Inflammatory macrophage treated with lipopolysaccharide for 1 hour (primary cell): ENCODE measurements at regions not wholly inside any gene's neighbourhood (a gene's known extent, or its start where the extent isn't known, plus 50 kb on each side); places are given as distances from the start of the nearest gene placed in this dataset.

Experiments used
- DNase-seq, 2 donors: peaks; one replicate each; pipeline ENCODE4 v3.0.0-alpha.2; 2020 to 2022

DNA sequence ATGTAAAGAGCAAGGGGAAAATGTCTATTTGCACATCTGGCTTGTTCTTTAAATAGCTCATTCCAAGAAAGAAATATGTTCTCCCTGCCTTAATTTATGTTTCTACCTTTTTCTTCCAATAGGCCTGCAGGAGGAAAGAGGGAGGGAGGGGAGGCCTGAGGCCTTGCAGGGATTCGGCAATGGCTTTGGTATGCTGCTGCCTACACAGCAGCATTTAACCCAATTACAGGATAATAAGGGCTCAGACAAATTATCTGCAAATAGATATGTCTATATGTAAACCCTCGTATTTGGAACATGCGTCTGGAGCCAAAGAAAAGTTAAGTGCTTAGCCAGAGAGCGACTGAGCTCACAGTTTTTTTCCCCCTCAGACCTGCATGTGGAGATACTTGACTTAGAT is 277.2 kb downstream of the CDC5L start:
- no peak for DNase-seq

- no peak for DNase-seq
These were observed 277.6 kb downstream of the CDC5L start for GRCh38 chr6:44665143-44665542.

GRCh38 chr6:44665683-44666082 is 278.2 kb downstream of the CDC5L start:
- DNase-seq, result no peak

DNA sequence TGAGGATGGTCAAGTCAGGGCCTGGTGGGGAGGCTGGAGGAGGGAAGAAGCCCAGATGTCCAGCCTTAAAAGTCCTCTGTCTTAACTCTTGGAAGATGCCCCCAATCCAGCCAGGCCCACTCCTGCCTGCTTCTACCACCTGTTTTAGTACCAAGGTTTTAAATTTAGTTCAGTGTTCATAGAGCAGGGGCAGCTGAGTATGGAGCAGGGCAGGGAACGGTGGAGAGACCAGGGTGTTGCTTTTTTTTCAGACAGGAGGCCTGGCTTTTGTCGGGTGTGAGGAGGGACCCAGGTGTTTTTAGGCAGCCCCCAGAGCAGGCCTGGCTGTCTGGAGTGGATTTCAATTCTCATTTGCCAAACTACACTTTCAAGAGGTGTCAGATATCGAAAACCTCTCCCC is 278.8 kb downstream of the CDC5L start:
- no peak for DNase-seq

DNA sequence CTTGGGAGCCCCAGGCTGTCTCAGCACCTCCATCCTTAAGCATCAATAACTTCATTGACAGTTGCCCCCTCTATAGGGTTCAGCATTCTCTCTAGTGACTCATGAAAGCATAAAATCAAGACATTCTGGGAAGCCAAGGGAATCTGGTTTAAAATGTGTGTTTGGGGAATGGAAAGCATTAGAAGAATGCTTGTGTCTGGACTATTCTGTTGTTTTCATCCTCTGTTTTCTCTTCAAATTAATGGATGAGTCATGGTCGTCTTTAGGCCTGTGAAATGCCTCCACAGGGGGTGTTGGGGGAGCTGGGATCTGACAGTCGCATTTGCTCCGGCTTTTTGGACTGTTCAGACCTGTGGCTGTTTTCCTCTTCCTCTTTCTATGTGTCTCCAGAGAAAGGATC is 279.7 kb downstream of the CDC5L start:
- DNase-seq, result no peak

GRCh38 chr6:44667668-44668390 is 280.3 kb downstream of the CDC5L start:
- peak in 1 of 2 donors; percentile 50 for DNase-seq

- DNase-seq, result no peak
These were observed 281.0 kb downstream of the CDC5L start for GRCh38 chr6:44668391-44668930.

DNA sequence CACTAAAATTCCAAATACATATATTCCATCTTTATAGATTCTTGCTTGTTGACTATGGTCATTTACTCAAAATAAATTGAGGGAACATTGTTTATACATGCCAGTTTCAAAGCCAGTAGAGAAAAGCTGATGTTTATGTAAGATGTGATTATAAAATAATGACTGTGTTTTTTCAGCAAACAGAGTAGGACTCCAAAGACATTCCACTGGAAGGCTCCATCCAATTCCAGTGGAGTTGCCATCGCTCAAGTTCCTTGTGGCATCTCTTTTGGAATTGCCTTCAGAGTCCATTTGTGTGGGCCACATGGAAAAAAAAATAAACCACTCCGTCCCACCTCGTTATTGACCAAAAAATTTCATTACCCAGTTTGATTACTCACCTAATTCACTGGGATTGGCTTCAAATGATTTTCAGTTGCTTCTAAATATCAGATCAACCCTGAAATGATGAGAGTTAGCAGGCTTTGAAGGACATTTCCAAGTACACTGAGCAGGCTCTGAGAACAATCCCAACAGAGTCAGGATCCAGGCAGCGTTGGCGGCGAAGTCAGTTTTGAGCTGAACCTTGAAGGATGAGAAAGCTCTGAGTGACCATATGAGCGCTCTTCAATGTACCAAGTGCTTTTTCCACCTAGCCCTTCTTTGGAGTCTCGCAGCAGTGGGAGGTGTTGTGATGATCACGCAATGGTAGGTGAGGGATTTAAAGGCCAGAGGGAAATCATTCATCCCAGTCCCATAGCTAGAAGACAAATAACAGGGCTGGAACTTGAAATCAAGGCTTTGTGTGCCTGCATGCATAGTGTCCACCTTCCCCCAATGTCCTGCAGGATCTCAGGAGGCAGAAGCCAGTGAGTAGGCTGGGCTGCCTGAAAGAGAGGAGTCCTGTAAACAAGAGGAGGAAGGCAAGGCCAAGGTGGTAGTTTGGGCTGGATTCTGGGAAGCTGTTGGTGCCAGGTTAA is 281.7 kb downstream of the CDC5L start:
- DNase-seq, result no peak

DNA sequence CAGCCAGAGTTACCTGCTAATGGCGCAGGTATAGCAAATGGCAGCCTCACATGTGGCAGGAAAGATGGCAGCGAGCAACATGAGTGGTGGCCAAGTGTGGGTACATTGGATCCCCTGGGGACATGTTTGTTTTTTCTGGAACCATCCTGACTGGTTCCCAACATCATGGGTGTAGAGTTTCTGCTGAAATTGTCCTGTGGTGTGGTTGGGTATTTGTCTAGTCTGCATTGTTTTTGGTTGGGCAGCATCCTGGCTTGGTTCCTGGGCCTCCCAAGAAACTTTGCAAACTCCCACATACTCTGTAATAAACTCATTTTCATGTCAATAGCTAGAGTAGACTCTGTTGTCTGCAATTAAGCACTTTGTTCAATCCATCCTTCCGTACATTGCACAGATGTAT is 282.6 kb downstream of the CDC5L start:
- DNase-seq, result no peak

- no peak for DNase-seq
These were observed 283.8 kb downstream of the CDC5L start for GRCh38 chr6:44671333-44671732.

DNA sequence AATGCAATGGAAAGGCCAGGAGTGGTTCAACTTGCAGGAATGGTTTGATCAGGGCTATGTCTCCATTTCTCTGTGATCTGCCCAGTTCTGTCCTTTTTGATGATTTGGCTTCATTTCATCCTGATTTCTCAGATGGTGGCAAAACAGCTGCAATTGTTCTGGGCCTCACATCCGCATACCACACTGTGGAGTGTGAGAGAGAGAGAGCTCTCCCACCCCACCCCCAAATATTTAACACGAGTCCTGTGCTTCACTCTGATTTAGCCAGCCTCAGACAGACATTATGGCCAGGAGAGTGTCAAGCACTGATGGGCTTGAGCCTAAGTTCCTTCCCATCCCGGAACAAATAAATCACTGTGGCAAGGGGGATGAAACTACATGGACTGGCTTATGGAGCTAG is 284.6 kb downstream of the CDC5L start:
- no peak for DNase-seq

DNA sequence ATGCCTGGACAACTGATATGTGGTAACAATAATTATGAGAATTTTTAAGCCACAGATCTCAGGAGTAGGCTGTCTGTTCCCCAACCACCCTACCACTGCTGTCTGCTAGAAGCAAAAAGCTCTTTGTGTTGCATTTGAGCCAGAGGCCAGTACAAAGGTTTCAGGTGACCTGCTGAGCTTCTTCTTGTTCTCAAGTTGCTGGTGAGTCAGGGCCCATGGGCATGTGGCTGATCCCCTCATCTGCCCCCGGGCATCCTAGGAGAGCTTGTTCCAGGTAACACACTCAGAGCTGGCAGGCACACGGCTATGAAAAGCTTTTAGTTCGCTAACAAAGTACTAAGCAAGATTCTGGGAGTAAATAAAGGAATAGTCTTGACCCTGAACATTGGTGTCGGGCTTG is 285.3 kb downstream of the CDC5L start:
- DNase-seq, result no peak

- DNase-seq, result no peak
These were observed 287.0 kb downstream of the CDC5L start for GRCh38 chr6:44674226-44675155.

- no peak for DNase-seq
These were observed 287.9 kb downstream of the CDC5L start for GRCh38 chr6:44675449-44675848.

GRCh38 chr6:44676246-44676790 is 288.8 kb downstream of the CDC5L start:
- DNase-seq, result no peak

DNA sequence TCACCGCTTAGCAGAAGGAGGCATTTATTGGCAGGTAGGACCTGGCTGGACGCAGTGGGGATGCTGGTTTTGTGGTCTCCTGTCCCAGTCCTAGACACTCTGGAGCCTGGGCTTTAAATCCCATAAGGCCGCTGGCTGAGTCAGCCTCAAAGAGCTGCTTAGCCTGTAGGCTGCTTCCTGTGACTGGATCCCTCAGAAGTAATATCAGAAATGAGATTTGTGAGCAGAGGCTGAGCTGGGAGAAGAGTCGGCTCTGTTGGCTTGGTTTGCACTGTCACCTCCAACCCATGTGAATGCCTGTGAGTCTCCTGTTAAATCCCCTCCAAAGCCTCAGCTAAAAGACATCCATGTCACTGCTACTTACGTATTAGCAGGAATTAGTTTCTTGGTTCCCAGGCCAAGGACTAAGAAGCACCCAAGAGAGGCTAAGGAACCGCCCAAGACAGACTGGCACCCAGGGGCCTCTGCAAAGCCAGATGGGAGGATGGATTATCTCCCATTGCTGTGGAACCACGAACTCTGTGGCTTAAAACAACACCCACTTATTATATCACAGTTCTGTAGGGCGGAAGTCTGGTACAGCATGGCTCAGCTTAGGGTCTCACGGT is 289.4 kb downstream of the CDC5L start:
- no peak for DNase-seq

- DNase-seq, result no peak
These were observed 290.9 kb downstream of the CDC5L start for GRCh38 chr6:44678252-44678935.

- DNase-seq, result no peak
These were observed 292.1 kb downstream of the CDC5L start for GRCh38 chr6:44679438-44680201.

DNA sequence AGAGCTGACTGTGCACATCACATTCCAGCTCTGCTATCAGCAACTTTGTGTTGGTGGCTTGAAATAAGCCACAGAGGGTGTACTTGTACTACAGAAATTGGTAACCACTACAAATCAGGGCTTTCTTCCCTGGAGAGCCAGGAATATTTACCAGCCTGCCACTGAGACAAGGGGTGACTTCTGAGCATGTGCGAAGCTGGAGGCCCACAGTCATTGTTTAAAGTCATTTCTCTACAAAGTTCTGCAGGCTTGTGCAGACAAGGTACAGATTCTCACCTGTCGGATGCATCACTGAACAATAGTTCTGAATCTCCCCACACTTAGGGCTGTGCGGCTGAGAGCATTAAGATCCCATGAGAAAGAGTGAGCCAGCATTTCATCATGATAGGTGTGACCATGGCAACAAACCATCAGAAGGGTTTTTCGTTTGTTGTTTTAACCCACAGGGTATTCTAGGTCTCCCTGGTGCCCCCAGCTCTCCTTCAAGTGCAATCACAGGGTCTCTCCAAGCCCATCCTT is 292.8 kb downstream of the CDC5L start:
- DNase-seq, result no peak

- no peak for DNase-seq
These were observed 294.3 kb downstream of the CDC5L start for GRCh38 chr6:44681761-44682160.
